Vagina (tissue), 2 donors: ENCODE measurements at regions not wholly inside any gene's neighbourhood (a gene's known extent, or its start where the extent isn't known, plus 50 kb on each side); places are given as distances from the start of the nearest gene placed in this dataset.

Experiments
- DNase-seq, 2 donors: peaks; one replicate each; pipeline ENCODE4 v3.0.0-alpha.2; 2017; ENCODE audit errors: extremely low spot score in 2 of 2
- H3K27ac ChIP-seq: fragments of 200-600 bp; sonication (generic); one replicate; pipeline ENCODE4 v1.5.1; 2019
- H3K27me3 ChIP-seq: fragments of 200-600 bp; sonication (generic); one replicate; pipeline ENCODE4 v1.5.1; 2019
- H3K36me3 ChIP-seq, 2 donors: fragments of 200-600 bp; sonication (generic); one replicate each; pipeline ENCODE4 v1.5.1; 2017 to 2019
- H3K4me1 ChIP-seq: fragments of 200-600 bp; sonication (generic); one replicate; pipeline ENCODE4 v1.5.1; 2019
- H3K4me3 ChIP-seq, 2 donors: fragments of 200-600 bp; sonication (generic); 1 replicate in 1 of 2; 2 replicates in 1 of 2; pipeline ENCODE4 v1.5.1; 2016 to 2019
- H3K9me3 ChIP-seq: fragments of 200-600 bp; sonication (generic); one replicate; pipeline ENCODE4 v1.5.1; 2019
- CTCF ChIP-seq, 3 experiments: fragments of 450-650 bp in 2 of 3; fragments of 200-600 bp in 1 of 3; sonication (generic) in 1 of 3; IDR thresholded peaks; one replicate each; pipeline ENCODE4 v1.5.1; 2017 to 2019; ENCODE audit warnings: antibody characterized with exemption in 3 of 3, mild to moderate bottlenecking in 2 of 3, moderate library complexity in 2 of 3
- POLR2A ChIP-seq, 2 donors: fragments of 450-650 bp; IDR thresholded peaks; one replicate each; pipeline ENCODE4 v1.6.1; 2017; ENCODE audit warnings: antibody characterized with exemption in 2 of 2, mild to moderate bottlenecking in 2 of 2, moderate library complexity in 2 of 2
- POLR2AphosphoS5 ChIP-seq, 2 donors: sonication (generic); formaldehyde crosslinking; IDR thresholded peaks; one replicate each; pipeline ENCODE4 v1.9.0; 2017; ENCODE audit warnings: antibody characterized with exemption in 2 of 2, mild to moderate bottlenecking in 2 of 2, low read depth in 1 of 2; ENCODE audit not compliant: insufficient read depth in 1 of 2
- intact Hi-C: fragments of 100-400 bp; cut with DNase I; formaldehyde crosslinking; loops from one replicate; pipeline ENCODE4 v1.15.1; 2023

GRCh38 chr21:17429936-17430335 is 82.9 kb upstream of the CXADR start:
- no peak for DNase-seq
- Histone ChIP-seq H3K4me1 (no peaks in the 10 kb centered on the region), H3K27ac (no peak overlapping the region), H3K27me3 (no peaks in the 10 kb centered on the region), H3K36me3 (no peaks in the 10 kb centered on the region), H3K9me3 (no peaks in the 10 kb centered on the region), H3K4me3 (no peak overlapping the region)
- TF ChIP-seq POLR2A (IDR thresholded peaks at IDR 0.05), result no peak
- no peak for TF ChIP-seq CTCF (IDR thresholded peaks at IDR 0.05)
- no peak for TF ChIP-seq POLR2AphosphoS5 (IDR thresholded peaks at IDR 0.05; ENCODE audit: insufficient read depth in 1 of 2, low read depth in 1 of 2)
- intact Hi-C loops, result no loop called here

- Histone ChIP-seq H3K4me1 (peaks cover 18% of the 10 kb centered on the region), H3K27ac (no peak overlapping the region), H3K4me3 (no peak overlapping the region), H3K27me3 (no peaks in the 10 kb centered on the region), H3K9me3 (no peaks in the 10 kb centered on the region), H3K36me3 (no peaks in the 10 kb centered on the region)
- intact Hi-C loops, result no loop called here
- no peak for DNase-seq
- no peak for TF ChIP-seq CTCF (IDR thresholded peaks at IDR 0.05)
- no peak for TF ChIP-seq POLR2AphosphoS5 (IDR thresholded peaks at IDR 0.05; ENCODE audit: insufficient read depth in 1 of 2, low read depth in 1 of 2)
- TF ChIP-seq POLR2A (IDR thresholded peaks at IDR 0.05), result no peak
These were observed 80.1 kb upstream of the CXADR start for GRCh38 chr21:17432732-17433057.

- H3K4me1 ChIP-seq, result peaks cover 18% of the 10 kb centered on the region
- intact Hi-C loops, result no loop called here
- TF ChIP-seq POLR2AphosphoS5 (IDR thresholded peaks at IDR 0.05; ENCODE audit: insufficient read depth in 1 of 2, low read depth in 1 of 2) (no peak), CTCF (IDR thresholded peaks at IDR 0.05) (no peak), POLR2A (IDR thresholded peaks at IDR 0.05) (no peak)
- H3K4me3 ChIP-seq, result no peak overlapping the region
- no peak for DNase-seq
- H3K27me3 ChIP-seq, result no peaks in the 10 kb centered on the region
- H3K27ac ChIP-seq, result no peak overlapping the region
- no peaks in the 10 kb centered on the region for H3K9me3 ChIP-seq
- no peaks in the 10 kb centered on the region for H3K36me3 ChIP-seq
These were observed 79.1 kb upstream of the CXADR start for GRCh38 chr21:17433730-17434129.

- H3K27me3 ChIP-seq, result no peaks in the 10 kb centered on the region
- H3K4me3 ChIP-seq, result no peak overlapping the region
- TF ChIP-seq CTCF (IDR thresholded peaks at IDR 0.05), result no peak
- TF ChIP-seq POLR2A (IDR thresholded peaks at IDR 0.05), result no peak
- TF ChIP-seq POLR2AphosphoS5 (IDR thresholded peaks at IDR 0.05; ENCODE audit: insufficient read depth in 1 of 2, low read depth in 1 of 2), result no peak
- no peaks in the 10 kb centered on the region for H3K36me3 ChIP-seq
- peaks cover 18% of the 10 kb centered on the region for H3K4me1 ChIP-seq
- no peaks in the 10 kb centered on the region for H3K9me3 ChIP-seq
- DNase-seq, result no peak
- intact Hi-C loops, result no loop called here
- no peak overlapping the region for H3K27ac ChIP-seq
These were observed 77.0 kb upstream of the CXADR start for GRCh38 chr21:17435565-17436543.

GRCh38 chr21:17436626-17437111 is 76.2 kb upstream of the CXADR start:
- Histone ChIP-seq H3K9me3 (no peaks in the 10 kb centered on the region), H3K27me3 (no peaks in the 10 kb centered on the region), H3K27ac (no peak overlapping the region), H3K4me3 (no peak overlapping the region), H3K4me1 (peaks cover 20% of the 10 kb centered on the region), H3K36me3 (no peaks in the 10 kb centered on the region)
- intact Hi-C loops, result no loop called here
- no peak for DNase-seq
- TF ChIP-seq POLR2AphosphoS5 (IDR thresholded peaks at IDR 0.05; ENCODE audit: insufficient read depth in 1 of 2, low read depth in 1 of 2) (no peak), CTCF (IDR thresholded peaks at IDR 0.05) (no peak), POLR2A (IDR thresholded peaks at IDR 0.05) (no peak)
